ENCODE measurements at regions not wholly inside any gene's neighbourhood (a gene's known extent, or its start where the extent isn't known, plus 50 kb on each side); places are given as distances from the start of the nearest gene placed in this dataset.

DNA sequence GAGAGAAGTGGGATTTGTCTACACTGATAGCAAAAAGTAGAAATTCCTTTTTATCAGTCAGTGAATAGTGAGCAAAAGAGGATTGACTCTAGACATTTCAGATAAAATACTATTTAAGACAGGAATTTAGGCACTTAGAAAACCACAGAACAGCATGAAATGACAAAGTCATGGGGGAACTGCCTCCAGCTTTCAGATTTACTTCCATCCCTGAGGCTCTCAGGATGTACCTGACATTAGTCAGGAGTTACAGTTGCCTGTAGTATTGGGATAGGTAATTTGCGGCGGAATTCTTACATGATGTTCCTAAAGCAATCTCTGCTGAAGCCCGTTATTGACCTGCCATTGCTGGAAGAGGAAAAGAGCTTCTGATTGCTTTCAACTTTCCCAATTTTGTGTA is 337.1 kb upstream of the MAP2 start:
- H3K27ac ChIP-seq: no peak overlapping the region
- TF ChIP-seq, protein P1, sequence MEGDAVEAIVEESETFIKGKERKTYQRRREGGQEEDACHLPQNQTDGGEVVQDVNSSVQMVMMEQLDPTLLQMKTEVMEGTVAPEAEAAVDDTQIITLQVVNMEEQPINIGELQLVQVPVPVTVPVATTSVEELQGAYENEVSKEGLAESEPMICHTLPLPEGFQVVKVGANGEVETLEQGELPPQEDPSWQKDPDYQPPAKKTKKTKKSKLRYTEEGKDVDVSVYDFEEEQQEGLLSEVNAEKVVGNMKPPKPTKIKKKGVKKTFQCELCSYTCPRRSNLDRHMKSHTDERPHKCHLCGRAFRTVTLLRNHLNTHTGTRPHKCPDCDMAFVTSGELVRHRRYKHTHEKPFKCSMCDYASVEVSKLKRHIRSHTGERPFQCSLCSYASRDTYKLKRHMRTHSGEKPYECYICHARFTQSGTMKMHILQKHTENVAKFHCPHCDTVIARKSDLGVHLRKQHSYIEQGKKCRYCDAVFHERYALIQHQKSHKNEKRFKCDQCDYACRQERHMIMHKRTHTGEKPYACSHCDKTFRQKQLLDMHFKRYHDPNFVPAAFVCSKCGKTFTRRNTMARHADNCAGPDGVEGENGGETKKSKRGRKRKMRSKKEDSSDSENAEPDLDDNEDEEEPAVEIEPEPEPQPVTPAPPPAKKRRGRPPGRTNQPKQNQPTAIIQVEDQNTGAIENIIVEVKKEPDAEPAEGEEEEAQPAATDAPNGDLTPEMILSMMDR (IDR thresholded peaks at IDR 0.05): no peak
- TF ChIP-seq ZFX (IDR thresholded peaks at IDR 0.05; ENCODE audit: borderline replicate concordance): no peak

DNA sequence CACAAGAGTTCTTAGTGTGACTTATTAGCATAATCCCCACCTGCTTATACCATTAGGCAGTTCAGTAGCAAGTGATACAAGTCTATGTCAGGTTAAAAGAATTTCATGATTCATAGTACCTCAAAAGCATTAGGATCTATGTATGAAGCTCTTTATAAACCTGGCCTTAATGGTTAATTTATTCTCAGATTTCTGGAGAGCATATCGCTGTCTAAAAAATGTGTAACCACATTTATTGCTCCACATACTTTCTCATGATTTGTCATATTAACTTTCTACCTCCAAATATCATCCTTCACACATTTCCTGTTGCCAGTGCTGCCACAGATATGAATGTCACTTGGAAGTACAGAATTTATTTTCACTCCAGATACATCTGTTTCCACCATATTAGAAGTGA is 332.8 kb upstream of the MAP2 start:
- no peak overlapping the region for H3K27ac ChIP-seq
- TF ChIP-seq ZFX (IDR thresholded peaks at IDR 0.05; ENCODE audit: borderline replicate concordance): no peak
- TF ChIP-seq, protein P1 (IDR thresholded peaks at IDR 0.05): no peak

DNA sequence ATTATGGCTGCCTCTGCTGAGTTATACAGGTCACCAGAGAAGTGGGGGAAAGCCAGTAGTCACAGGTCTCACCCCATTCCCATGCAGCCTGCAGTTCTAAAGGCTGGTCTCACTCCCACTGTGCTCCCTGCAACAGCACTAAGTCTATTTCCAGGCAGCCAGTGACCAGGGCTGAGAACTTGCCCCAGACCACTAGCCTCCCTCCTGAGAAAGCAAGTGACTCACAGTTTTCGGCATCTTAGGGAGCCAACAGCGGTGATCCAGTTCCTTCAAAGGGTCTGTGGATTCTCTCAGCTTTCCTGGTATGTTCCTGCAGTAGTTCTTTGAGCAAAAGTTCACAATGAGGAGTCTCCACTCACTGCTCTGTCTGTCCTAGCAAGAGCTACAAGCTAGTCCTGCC is 329.6 kb upstream of the MAP2 start:
- TF ChIP-seq, protein P1 (IDR thresholded peaks at IDR 0.05): no peak
- TF ChIP-seq ZFX (IDR thresholded peaks at IDR 0.05; ENCODE audit: borderline replicate concordance): no peak
- no peak overlapping the region for H3K27ac ChIP-seq

DNA sequence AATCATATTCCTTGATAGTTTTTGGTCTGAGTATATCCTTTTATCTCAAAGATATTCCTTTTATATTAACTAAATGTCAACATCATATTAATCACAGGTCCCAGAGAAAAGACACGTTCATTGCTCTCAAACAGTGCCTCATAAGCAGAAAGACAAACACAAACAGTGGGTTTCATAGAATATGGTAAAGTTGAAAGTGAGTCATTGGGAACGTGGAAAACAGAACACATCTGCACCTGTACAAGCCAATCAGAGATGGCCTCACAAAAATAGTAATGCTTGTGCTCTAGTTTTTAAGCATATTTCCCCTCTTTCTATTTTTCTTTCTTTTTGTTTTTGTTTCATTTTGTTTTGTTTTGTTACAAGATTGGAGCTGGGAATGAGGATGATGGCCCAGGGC is 328.4 kb upstream of the MAP2 start:
- TF ChIP-seq, protein P1 (IDR thresholded peaks at IDR 0.05): no peak
- no peak for TF ChIP-seq ZFX (IDR thresholded peaks at IDR 0.05; ENCODE audit: borderline replicate concordance)
- H3K27ac ChIP-seq: no peak overlapping the region

DNA sequence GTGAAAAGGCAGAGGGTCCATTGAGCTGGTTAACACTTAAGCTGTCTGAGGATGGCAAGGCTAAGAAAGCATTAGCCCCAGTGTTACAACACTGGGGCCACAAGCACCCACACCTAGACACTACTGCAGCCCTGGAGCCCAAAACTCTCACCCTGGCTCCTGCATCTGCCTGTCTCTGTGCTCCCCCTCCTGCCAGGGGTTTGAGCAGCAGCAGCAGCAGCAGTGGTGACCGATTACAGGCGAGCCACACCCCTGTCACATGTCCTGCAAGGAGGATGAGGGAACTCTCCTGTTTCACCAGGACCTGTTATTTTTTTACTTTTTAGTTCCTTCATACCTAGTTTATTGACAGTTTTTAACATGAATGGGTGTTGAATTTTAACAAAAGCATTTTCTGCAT is 326.7 kb upstream of the MAP2 start:
- TF ChIP-seq ZFX (IDR thresholded peaks at IDR 0.05; ENCODE audit: borderline replicate concordance): no peak
- TF ChIP-seq, protein P1 (IDR thresholded peaks at IDR 0.05): no peak

DNA sequence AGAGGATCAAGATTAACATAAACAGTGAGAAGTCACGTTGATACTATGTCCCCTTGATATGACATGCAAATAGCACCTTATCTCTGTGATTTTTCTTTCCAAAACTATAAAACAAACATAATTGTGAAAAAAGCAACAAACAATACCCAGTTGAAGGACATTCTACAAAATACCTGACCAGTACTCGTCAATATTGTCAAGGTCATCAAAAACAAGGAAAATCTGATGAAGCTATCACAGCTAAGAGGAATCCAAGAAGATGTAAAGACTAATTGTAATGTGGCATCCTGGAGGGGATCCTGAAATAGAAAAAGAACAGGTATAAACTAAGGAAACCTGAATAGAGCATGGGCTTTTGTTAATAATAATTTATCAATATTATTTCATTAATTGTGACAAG is 321.5 kb upstream of the MAP2 start:
- TF ChIP-seq, protein P1 (IDR thresholded peaks at IDR 0.05): no peak
- no peak for TF ChIP-seq ZFX (IDR thresholded peaks at IDR 0.05; ENCODE audit: borderline replicate concordance)
- no peak overlapping the region for H3K27ac ChIP-seq

More for the DNA sequence above, 326.7 kb upstream of the MAP2 start:
- no peak overlapping the region for H3K27ac ChIP-seq

DNA sequence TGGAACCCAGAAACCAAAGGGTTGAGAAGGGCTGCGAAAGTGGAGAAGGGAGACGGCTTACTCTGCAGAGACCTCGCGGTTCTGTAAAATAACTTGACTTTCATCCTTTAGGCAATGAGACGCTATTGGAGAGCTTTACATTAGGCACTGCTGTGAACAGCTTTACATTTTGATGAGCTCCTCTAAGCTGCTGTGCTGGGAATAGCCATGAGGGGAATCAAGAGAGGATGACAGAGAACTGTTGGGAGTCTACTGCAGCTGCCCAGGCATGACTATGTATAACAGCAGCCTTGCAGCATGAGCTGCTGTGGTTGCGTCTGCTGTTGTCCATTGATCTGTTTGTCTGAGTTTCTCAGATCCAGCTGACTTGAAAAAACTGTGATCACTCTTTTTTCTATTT is 310.8 kb upstream of the MAP2 start:
- H3K27ac ChIP-seq: no peak overlapping the region

More for the DNA sequence above, 310.8 kb upstream of the MAP2 start:
- TF ChIP-seq, protein P1 (IDR thresholded peaks at IDR 0.05): no peak
- TF ChIP-seq ZFX (IDR thresholded peaks at IDR 0.05; ENCODE audit: borderline replicate concordance): no peak

Data from 22Rv1 (cell line).